ENCODE measurements at regions not wholly inside any gene's neighbourhood (a gene's known extent, or its start where the extent isn't known, plus 50 kb on each side); places are given as distances from the start of the nearest gene placed in this dataset.

DNA sequence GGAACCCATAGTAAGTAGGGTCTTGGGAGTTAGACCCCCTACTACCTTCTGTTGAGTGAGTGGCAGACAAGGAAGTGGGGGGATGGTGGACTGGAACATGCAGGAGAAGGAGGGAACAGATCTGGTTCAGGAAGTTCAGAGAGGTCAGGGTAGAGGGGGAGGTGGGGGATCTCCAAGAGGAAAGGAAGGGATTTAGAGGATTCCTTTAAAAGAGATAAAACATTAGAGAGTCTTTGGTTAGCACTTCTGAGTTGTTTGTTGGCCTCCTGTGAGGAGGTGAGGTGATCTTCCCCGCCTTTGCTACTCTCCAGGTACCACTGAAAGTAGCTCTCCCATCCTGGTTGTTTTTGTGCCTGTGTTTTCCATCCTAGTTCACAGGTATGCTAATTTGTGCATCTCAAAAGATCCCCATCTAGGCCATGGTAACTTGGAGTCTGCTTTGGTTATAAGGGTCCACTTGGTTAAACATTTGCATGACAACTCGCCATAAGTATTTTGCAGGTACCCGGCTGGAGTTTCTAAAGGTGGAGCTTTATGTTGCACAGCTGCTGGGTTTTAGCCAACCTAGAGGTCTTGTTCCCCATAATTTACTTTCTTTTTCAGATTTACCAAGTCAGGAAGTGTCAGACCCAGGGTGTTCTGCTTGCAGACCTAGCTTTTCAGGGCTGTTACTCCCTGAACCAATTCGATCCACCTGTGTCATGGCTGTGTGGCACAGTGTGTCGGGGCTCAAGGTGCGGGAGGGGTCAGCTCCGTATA lies 79.3 kb upstream of the SORL1 start:
- no peak overlapping the region for H4K8ac ChIP-seq (ENCODE audit: low read depth in 2 of 2, low read length in 2 of 2)
- no peak overlapping the region for H2AK9ac ChIP-seq (replicated peaks; ENCODE audit: low read depth, low read length, poor library complexity)
- H3K9me1 ChIP-seq (ENCODE audit: insufficient read depth, low read length) = no peaks in the 10 kb centered on the region
- 60% methylated on average over 1 of the region's 7 CpGs; no CpG with 5 or more reads in 1 of the 2 experiments for WGBS, 2 experiments (ENCODE audit: extremely low coverage in 2 of 2, insufficient read length in 1 of 2)
- H3K14ac ChIP-seq (replicated peaks; ENCODE audit: low read depth, low read length) = no peak overlapping the region
- POLR2A ChIA-PET (ENCODE audit: unreplicated experiment) = no interaction called here
- DNase-seq (no peak), ATAC-seq (ENCODE audit: low read depth) (no peak)
- H3K18ac ChIP-seq (ENCODE audit: low read depth, low read length) = no peak overlapping the region
- H3K4me2 ChIP-seq (ENCODE audit: low read depth, low read length) = no peak overlapping the region
- no peaks in the 10 kb centered on the region for H3K9me3 ChIP-seq (ENCODE audit: control insufficient read depth, insufficient read depth, low read length)
- H4K20me1 ChIP-seq (ENCODE audit: insufficient read depth, low read length) = no peaks in the 10 kb centered on the region
- H2AFZ ChIP-seq (replicated peaks; ENCODE audit: low read length, poor library complexity) = no peak overlapping the region
- dilution Hi-C loops (cut with HindIII; ENCODE audit: low sequenced_read_pairs, unreplicated experiment) = no loop called here
- no TSS peak for BruUV-seq (replicated peaks)
- H3K27ac ChIP-seq (ENCODE audit: insufficient read depth, low read length) = no peak overlapping the region
- no peak overlapping the region for H2BK5ac ChIP-seq (ENCODE audit: low read depth, low read length, poor library complexity, severe bottlenecking)
- no peak overlapping the region for H2BK120ac ChIP-seq (ENCODE audit: low read depth, low read length)
- H3K9ac ChIP-seq (ENCODE audit: low read depth, low read length) = no peak overlapping the region
- TF ChIP-seq POLR2A (IDR thresholded peaks at IDR 0.05; ENCODE audit: low read depth, low read length) (no peak), CHD1 (IDR thresholded peaks at IDR 0.05; ENCODE audit: low read depth, low read length) (no peak), MAZ (IDR thresholded peaks at IDR 0.05; ENCODE audit: borderline replicate concordance, low read depth, low read length) (no peak), MXI1 (IDR thresholded peaks at IDR 0.05; ENCODE audit: borderline replicate concordance, low read depth, low read length) (no peak), FOS (IDR thresholded peaks at IDR 0.05; ENCODE audit: low read depth, low read length) (no peak), RFX5 (IDR thresholded peaks at IDR 0.05; ENCODE audit: low read depth, low read length) (no peak), RAD21 (IDR thresholded peaks at IDR 0.05; ENCODE audit: low read length) (no peak), USF2 (IDR thresholded peaks at IDR 0.05; ENCODE audit: low read depth, low read length) (no peak), RCOR1 (IDR thresholded peaks at IDR 0.05; ENCODE audit: insufficient replicate concordance, low read length) (no peak), MAFK (IDR thresholded peaks at IDR 0.05; ENCODE audit: low read depth, low read length) (no peak), SMC3 (IDR thresholded peaks at IDR 0.05; ENCODE audit: low read depth, low read length) (no peak), CEBPB (IDR thresholded peaks at IDR 0.05; ENCODE audit: low read depth, low read length) (no peak), NFE2L2 (IDR thresholded peaks at IDR 0.05; ENCODE audit: low read depth, low read length) (no peak), BHLHE40 (IDR thresholded peaks at IDR 0.05; ENCODE audit: low read depth, low read length) (no peak)
- TF ChIP-seq, protein P1, sequence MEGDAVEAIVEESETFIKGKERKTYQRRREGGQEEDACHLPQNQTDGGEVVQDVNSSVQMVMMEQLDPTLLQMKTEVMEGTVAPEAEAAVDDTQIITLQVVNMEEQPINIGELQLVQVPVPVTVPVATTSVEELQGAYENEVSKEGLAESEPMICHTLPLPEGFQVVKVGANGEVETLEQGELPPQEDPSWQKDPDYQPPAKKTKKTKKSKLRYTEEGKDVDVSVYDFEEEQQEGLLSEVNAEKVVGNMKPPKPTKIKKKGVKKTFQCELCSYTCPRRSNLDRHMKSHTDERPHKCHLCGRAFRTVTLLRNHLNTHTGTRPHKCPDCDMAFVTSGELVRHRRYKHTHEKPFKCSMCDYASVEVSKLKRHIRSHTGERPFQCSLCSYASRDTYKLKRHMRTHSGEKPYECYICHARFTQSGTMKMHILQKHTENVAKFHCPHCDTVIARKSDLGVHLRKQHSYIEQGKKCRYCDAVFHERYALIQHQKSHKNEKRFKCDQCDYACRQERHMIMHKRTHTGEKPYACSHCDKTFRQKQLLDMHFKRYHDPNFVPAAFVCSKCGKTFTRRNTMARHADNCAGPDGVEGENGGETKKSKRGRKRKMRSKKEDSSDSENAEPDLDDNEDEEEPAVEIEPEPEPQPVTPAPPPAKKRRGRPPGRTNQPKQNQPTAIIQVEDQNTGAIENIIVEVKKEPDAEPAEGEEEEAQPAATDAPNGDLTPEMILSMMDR (conservative IDR thresholded peaks at IDR 0.05; ENCODE audit: low read depth, low read length) = no peak
- H2BK20ac ChIP-seq (ENCODE audit: low read depth, low read length) = no peak overlapping the region
- no peak overlapping the region for H3K23ac ChIP-seq (ENCODE audit: low read depth, low read length)
- H4K91ac ChIP-seq (ENCODE audit: insufficient read depth, low read depth, low read length) = no peak overlapping the region
- CTCF ChIA-PET = no interaction called here
- H3K4me3 ChIP-seq (ENCODE audit: insufficient read depth, low read depth, low read length) = no peak overlapping the region
- H3K79me1 ChIP-seq (ENCODE audit: low read depth in 1 of 2, low read length in 2 of 2) = no peaks in the 10 kb centered on the region
- H3K36me3 ChIP-seq (ENCODE audit: control insufficient read depth, insufficient read depth, low read length) = no peaks in the 10 kb centered on the region
- H3K4me1 ChIP-seq (ENCODE audit: control insufficient read depth, insufficient read depth, low read length) = no peaks in the 10 kb centered on the region
- no peak overlapping the region for H3K4ac ChIP-seq (ENCODE audit: low read depth, low read length)
- in situ Hi-C loops (cut with MboI; ENCODE audit: low sequenced_read_pairs) = no loop called here
- no peak overlapping the region for H3K56ac ChIP-seq (ENCODE audit: extremely low read depth, insufficient read depth, low read length)
- intact Hi-C loops (cut with micrococcal nuclease) = no loop called here
- H4K5ac ChIP-seq (ENCODE audit: low read depth, low read length) = no peak overlapping the region
- H2AK5ac ChIP-seq (ENCODE audit: low read depth, low read length) = no peak overlapping the region
- H3K27me3 ChIP-seq (ENCODE audit: control insufficient read depth, insufficient read depth, low read length) = peaks cover 20% of the 10 kb centered on the region
- no peak overlapping the region for H2BK15ac ChIP-seq (ENCODE audit: low read depth, low read length)
